Tibial nerve (tissue), 4 donors: ENCODE measurements at regions not wholly inside any gene's neighbourhood (a gene's known extent, or its start where the extent isn't known, plus 50 kb on each side); places are given as distances from the start of the nearest gene placed in this dataset.

ENCODE experiments used
- DNase-seq, 2 donors: peaks; one replicate each; pipeline ENCODE4 v3.0.0-alpha.2; 2019; ENCODE audit warnings: low spot score in 2 of 2
- H3K27ac ChIP-seq, 4 donors: fragments of 200-600 bp; sonication (generic) in 3 of 4; one replicate each; pipeline ENCODE4 v1.5.1; 2017 to 2019; ENCODE audit warnings: mild to moderate bottlenecking in 1 of 4
- H3K27me3 ChIP-seq, 2 donors: fragments of 200-600 bp; sonication (generic) in 1 of 2; one replicate each; pipeline versions ENCODE4 v1.5.1 to v1.6.0; 2017 to 2019
- H3K36me3 ChIP-seq, 3 donors: fragments of 200-600 bp; sonication (generic); one replicate each; pipeline ENCODE4 v1.5.1; 2018 to 2019
- H3K4me1 ChIP-seq, 4 donors: fragments of 200-600 bp; sonication (generic) in 3 of 4; one replicate each; pipeline ENCODE4 v1.5.1; 2017 to 2019
- H3K4me3 ChIP-seq, 4 donors: fragments of 200-600 bp; sonication (generic) in 3 of 4; one replicate each; pipeline ENCODE4 v1.5.1; 2017 to 2019; ENCODE audit warnings: mild to moderate bottlenecking in 1 of 4, moderate library complexity in 1 of 4
- H3K9me3 ChIP-seq, 4 donors: fragments of 200-600 bp; sonication (generic) in 3 of 4; one replicate each; pipeline ENCODE4 v1.5.1; 2017 to 2019
- CTCF ChIP-seq, 5 experiments: fragments of 200-600 bp in 3 of 5; fragments of 450-650 bp in 2 of 5; sonication (generic) in 3 of 5; IDR thresholded peaks; one replicate each; pipeline ENCODE4 v1.5.1; 2016 to 2019; ENCODE audit warnings: antibody characterized with exemption in 5 of 5, mild to moderate bottlenecking in 3 of 5, moderate library complexity in 2 of 5
- EP300 ChIP-seq, 2 donors: sonication (generic); formaldehyde crosslinking; IDR thresholded peaks; one replicate each; pipeline ENCODE4 v1.6.1; 2017; ENCODE audit warnings: antibody characterized with exemption in 2 of 2, mild to moderate bottlenecking in 1 of 2
- POLR2A ChIP-seq, 2 donors: fragments of 450-650 bp; IDR thresholded peaks; one replicate each; pipeline ENCODE4 v1.6.1; 2017; ENCODE audit warnings: antibody characterized with exemption in 2 of 2, mild to moderate bottlenecking in 2 of 2, moderate library complexity in 2 of 2
- WGBS, 2 donors: methylation state at CpG; one replicate each; pipeline ENCODE4 v1.1.5; 2018; 5-methylcytosine and 5-hydroxymethylcytosine counted together

GRCh38 chr2:46850742-46851141 lies 64.9 kb downstream of the MCFD2 start:
- DNase-seq, result peak in 1 of 2 donors; percentile 46
- peak in 1 of 2 donors; percentile 64 for TF ChIP-seq EP300 (IDR thresholded peaks at IDR 0.05)
- no peak for TF ChIP-seq POLR2A (IDR thresholded peaks at IDR 0.05)
- no peak for TF ChIP-seq CTCF (IDR thresholded peaks at IDR 0.05)
- no peak overlapping the region for H3K4me3 ChIP-seq
- no peaks in the 10 kb centered on the region for H3K36me3 ChIP-seq
- WGBS, 2 donors, result 44 to 67% methylated on average over 2 to 3 of the region's 3 CpGs
- H3K4me1 ChIP-seq, result peaks cover 0 to 74% (median 52%) of the 10 kb centered on the region in 4 donors
- no peaks in the 10 kb centered on the region for H3K9me3 ChIP-seq
- peak overlapping the region in 3 of 4 donors; percentile 24 to 89 (median 83) for H3K27ac ChIP-seq
- H3K27me3 ChIP-seq, result no peaks in the 10 kb centered on the region

- peaks cover 0 to 72% (median 55%) of the 10 kb centered on the region in 4 donors for H3K4me1 ChIP-seq
- WGBS, 2 donors, result 52 to 53% methylated on average over 13 of the region's 13 CpGs
- DNase-seq, result no peak
Measured at GRCh38 chr2:46849721-46850556, 65.7 kb downstream of the MCFD2 start.

GRCh38 chr2:46849046-46849715 lies 66.4 kb downstream of the MCFD2 start:
- 70 to 75% methylated on average over 7 of the region's 7 CpGs for WGBS, 2 donors
- peaks cover 0 to 64% (median 51%) of the 10 kb centered on the region in 4 donors for H3K4me1 ChIP-seq
- peak overlapping the region in 3 of 4 donors; percentile 41 to 89 (median 83) for H3K27ac ChIP-seq
- DNase-seq, result no peak
- no peak overlapping the region for H3K4me3 ChIP-seq
- TF ChIP-seq POLR2A (IDR thresholded peaks at IDR 0.05), result no peak
- H3K36me3 ChIP-seq, result no peaks in the 10 kb centered on the region
- no peaks in the 10 kb centered on the region for H3K9me3 ChIP-seq
- no peaks in the 10 kb centered on the region for H3K27me3 ChIP-seq

More at GRCh38 chr2:46849721-46850556, 65.7 kb downstream of the MCFD2 start:
- H3K9me3 ChIP-seq, result no peaks in the 10 kb centered on the region
- H3K27ac ChIP-seq, result peak overlapping the region in 3 of 4 donors; percentile 41 to 89 (median 83)
- H3K27me3 ChIP-seq, result no peaks in the 10 kb centered on the region
- no peaks in the 10 kb centered on the region for H3K36me3 ChIP-seq
- no peak overlapping the region for H3K4me3 ChIP-seq
- TF ChIP-seq CTCF (IDR thresholded peaks at IDR 0.05), result no peak
- TF ChIP-seq EP300 (IDR thresholded peaks at IDR 0.05), result no peak
- no peak for TF ChIP-seq POLR2A (IDR thresholded peaks at IDR 0.05)

- Histone ChIP-seq H3K27ac (peak overlapping the region in 3 of 4 donors; percentile 79 to 89 (median 83)), H3K9me3 (no peaks in the 10 kb centered on the region), H3K4me3 (no peak overlapping the region), H3K4me1 (peaks cover 0 to 62% (median 50%) of the 10 kb centered on the region in 4 donors), H3K27me3 (no peaks in the 10 kb centered on the region), H3K36me3 (no peaks in the 10 kb centered on the region)
- no peak for DNase-seq
- TF ChIP-seq EP300 (IDR thresholded peaks at IDR 0.05) (no peak), POLR2A (IDR thresholded peaks at IDR 0.05) (no peak), CTCF (IDR thresholded peaks at IDR 0.05) (no peak)
- WGBS, 2 donors, result 42 to 48% methylated on average over 4 to 5 of the region's 5 CpGs
Measured at GRCh38 chr2:46848447-46848846, 67.2 kb downstream of the MCFD2 start.

GRCh38 chr2:46847726-46848412 lies 67.7 kb downstream of the MCFD2 start:
- H3K9me3 ChIP-seq, result no peaks in the 10 kb centered on the region
- H3K36me3 ChIP-seq, result no peaks in the 10 kb centered on the region
- no peaks in the 10 kb centered on the region for H3K27me3 ChIP-seq
- peak overlapping the region; percentile 71 to 89 (median 81) for H3K27ac ChIP-seq
- H3K4me1 ChIP-seq, result peaks cover 0 to 62% (median 50%) of the 10 kb centered on the region in 4 donors
- no peak overlapping the region for H3K4me3 ChIP-seq
- 54 to 66% methylated on average over 5 of the region's 5 CpGs for WGBS, 2 donors
- no peak for DNase-seq
- TF ChIP-seq POLR2A (IDR thresholded peaks at IDR 0.05) (no peak), EP300 (IDR thresholded peaks at IDR 0.05) (no peak), CTCF (IDR thresholded peaks at IDR 0.05) (no peak)
